ENCODE measurements at regions not wholly inside any gene's neighbourhood (a gene's known extent, or its start where the extent isn't known, plus 50 kb on each side); places are given as distances from the start of the nearest gene placed in this dataset.

- no peak for DNase-seq (ENCODE audit: low spot score)
Measured at GRCh38 chr15:62469874-62470688, 305.0 kb upstream of the C2CD4B start.

DNA sequence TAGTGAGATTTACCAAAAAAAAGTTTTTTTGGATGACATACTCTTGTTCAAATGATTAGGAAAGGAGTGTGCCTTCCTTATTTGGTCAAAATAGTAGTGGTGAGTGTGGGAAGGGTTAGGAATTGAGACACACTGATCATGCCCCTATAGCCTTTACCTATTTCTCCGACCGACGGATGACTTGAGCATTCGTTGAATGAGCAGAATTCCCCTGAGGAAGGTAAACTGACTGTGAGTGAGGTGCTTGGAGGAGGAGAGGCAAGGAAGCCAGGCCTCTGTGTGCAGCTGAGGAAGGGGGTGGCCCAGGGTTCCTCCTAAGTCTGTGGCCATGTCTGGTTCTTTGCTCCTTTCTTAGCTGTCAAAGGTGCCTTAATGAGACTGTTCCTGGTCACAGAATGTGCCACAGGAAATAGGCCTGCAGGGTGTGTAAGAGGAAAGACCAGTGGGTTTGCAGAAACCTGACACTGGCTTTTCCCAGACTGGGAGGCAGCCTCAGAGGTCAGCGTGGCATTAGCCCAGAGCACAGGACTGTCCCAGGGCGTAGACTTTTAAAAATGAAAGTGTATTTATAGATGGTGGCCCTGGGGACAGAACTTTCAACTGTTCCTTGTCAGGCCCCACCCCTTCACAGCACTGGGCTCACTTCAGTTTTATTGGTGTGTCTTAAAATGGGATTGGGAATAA lies 307.7 kb upstream of the C2CD4B start:
- DNase-seq (ENCODE audit: low spot score) = no peak

DNA sequence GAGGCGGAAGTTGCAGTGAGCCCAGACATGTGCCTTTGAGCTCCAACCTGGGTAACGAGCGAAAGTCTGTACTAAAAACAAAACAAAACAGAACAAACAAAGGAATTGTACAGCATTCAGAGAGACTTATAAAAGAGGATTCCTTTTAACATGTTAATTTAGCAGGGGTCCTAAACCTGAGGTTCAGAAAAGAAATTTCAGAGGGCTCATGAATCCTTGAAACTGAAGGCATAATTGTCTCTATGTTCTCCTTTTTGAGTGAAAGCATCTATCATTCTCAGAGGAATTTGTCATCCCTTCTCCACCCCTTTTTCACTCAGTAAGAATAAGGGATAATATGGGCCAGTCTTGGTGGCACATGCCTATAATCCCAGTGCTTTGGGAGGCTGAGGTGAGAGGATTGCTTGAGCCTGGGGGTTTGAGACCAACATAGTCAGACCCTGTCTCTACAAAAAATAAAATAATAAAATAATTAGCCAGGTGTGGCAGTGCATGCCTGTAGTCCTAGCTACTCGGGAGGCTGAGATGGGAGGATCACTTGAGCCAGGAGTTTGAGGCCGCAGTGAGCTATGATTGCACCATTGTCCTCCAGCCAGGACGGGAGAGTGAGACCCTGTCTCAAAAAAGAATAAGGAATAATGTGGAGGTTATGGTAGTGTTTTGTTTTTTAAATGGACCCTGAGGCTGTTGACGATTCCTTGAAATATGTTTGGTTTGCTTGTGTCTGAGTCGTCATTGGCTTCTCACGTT lies 309.1 kb upstream of the C2CD4B start:
- DNase-seq (ENCODE audit: low spot score) = no peak

DNA sequence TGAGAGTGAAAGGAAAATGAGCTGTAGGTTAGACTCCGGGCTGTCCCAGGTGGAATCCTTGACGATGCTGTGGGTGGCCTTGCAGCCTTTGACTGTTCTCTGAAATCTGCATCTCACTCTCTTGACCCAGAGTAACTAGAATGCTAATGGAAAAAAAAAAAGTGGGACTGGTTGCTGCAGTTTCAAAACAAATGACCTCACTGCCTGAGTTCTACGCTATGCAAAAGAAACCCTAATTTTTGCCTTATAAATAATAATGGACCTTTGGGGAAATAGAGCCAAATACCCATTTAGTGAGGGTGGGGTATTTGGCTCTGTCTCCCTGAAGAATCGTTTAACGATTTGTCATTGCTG lies 309.7 kb upstream of the C2CD4B start:
- DNase-seq (ENCODE audit: low spot score) = no peak

DNA sequence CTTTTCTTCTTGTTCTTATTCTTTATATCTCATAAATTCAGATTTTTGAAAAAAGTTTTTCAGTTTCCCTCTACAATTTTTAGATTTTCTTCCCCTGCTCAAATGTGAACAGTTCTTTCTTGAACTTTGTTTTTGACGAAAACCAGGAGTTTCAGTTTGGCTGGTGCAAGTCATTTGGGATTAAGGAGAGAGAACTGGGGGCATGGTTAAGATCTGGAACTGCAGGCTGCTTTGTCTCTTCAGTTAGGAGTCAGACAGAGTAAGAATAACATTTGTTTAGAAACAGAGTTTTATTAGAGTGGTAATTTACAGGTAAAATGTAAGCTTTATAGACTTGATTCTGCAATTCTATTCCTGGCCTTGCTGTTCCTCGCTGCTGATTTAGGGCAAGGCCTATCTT lies 310.5 kb upstream of the C2CD4B start:
- no peak for DNase-seq (ENCODE audit: low spot score)

GRCh38 chr15:62476163-62476562 lies 311.1 kb upstream of the C2CD4B start:
- DNase-seq (ENCODE audit: low spot score) = no peak

DNA sequence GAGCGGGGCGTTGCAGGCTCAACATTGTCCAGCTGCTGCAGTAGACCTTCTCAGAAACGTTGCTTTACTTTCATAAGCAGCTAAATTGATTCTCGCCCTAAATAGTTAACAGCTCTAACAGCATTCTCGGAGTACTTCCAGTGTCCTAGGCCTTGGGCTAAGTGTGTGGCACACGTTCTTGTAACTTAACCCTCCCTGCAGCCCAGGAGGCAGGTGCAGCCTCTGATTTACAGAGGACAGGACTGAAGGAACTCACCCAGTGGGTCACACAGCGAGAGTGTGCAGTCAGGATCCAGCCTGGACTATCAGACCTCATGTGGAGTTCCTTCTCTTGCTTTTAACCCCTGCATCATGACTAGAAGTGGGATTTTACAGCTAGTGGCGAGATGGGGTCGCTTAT lies 312.8 kb upstream of the C2CD4B start:
- DNase-seq (ENCODE audit: low spot score) = no peak

DNA sequence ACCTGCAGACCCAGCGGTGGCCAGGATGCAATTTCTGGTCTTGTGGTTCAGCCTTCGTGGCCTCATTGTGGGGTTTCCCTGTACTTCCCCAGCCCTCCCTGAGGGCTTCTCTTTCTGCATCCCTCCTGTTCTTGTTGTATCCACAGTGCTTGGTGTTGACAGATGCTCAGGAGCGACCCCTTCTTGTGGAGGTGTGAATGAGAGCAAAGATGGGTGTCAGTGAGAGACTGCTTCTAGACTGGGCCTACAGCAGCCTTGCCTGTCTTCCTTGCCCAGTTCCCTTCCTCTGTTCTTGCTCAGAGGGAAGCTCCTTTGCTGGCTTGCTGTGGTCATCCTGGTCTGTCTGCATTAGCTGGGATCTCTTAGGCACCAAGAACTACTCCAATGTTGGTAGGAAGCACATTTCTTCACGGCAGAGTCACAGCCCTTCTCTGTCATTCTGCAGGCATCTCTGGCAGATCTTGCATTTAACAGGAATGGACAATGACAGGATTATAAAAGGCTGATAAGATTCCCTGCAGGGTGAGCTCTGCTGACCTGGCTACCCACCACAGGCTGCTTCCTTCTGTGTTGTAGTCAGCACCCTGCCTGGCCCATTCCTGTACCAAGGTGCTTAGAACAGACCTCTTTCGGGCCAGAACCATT lies 317.8 kb upstream of the C2CD4B start:
- no peak for DNase-seq (ENCODE audit: low spot score)

DNA sequence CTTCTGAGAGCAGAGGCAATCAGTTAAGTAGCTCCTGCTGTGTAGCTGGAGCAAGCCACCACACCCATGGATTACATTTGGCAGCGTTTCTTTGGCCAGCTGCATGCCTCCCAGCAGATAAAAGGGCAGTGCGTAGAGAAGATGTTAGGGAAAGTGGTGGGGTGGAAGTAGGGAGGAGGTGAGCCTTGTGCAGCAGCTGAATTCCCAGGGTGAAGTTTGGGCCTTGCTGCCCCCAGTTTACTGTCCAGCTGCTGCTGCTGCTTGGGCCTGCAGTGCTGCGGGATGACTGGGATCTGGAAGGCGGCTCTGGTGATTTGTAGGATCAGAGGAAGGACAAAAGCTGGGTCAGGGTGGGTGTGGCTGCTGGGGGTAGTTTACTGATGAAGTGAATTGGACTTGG lies 318.7 kb upstream of the C2CD4B start:
- DNase-seq (ENCODE audit: low spot score) = no peak

- DNase-seq (ENCODE audit: low spot score) = no peak
Measured at GRCh38 chr15:62485170-62485720, 320.2 kb upstream of the C2CD4B start.

GRCh38 chr15:62486041-62486440 lies 321.0 kb upstream of the C2CD4B start:
- DNase-seq (ENCODE audit: low spot score) = no peak

GRCh38 chr15:62488387-62488786 lies 323.3 kb upstream of the C2CD4B start:
- no peak for DNase-seq (ENCODE audit: low spot score)

DNA sequence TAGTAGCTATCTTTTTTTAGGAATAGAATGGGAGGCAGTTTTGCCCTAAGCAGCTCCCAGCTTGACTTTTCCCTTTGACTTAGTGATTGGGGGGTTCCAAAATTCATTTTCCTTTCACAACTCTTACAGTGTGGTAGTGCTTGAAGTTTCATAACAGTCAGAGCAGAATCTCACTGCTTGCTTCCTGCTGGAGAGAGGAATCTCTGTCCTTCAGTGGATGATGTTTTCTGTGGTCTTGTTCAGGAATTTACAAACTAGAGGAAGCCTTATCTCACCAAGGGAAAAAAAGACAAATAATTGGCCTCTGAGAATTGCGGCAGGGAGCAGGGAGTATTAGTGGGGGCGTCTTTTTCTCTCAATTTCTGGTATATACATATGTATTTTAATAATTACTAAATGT lies 326.6 kb upstream of the C2CD4B start:
- DNase-seq (ENCODE audit: low spot score) = no peak

DNA sequence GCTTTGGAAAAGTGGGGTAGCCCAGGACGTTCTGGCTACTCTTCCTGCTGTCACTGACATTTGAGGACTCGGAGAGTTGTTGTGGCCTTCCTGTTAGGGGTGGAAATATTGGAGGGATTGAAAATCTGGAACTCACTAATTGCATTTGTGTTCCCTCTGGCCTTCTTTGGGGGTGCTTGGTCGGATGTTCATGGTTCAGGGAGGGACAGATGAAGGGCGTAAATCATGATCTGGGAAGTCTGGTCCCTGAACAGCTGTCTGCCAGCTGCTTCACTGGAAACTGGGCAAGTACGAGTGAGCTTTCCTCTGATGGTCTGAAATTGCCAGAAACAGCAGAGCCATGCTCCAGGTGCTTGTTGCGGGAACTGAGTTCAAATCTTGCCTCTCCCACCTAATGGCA lies 327.8 kb upstream of the C2CD4B start:
- no peak for DNase-seq (ENCODE audit: low spot score)

DNA sequence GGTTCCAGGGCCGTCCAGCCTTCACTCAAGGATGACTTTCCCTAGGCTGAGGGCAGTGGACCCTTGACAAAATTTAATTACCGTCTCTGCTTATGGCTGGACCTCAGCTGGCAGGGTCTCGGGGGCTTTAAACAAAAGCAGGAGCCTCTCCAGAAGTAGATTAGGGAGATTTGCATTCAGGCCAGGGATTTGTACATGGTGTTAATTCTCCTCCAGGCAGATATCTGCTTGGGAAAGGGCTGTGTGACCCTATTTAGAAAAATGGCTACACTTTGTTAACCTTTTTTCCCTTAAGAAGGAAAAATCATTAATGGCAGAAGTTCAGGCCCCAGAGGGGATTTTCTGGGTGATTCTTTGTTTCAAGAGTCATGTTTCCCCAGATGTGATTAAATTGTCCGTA lies 329.1 kb upstream of the C2CD4B start:
- DNase-seq (ENCODE audit: low spot score) = no peak

DNA sequence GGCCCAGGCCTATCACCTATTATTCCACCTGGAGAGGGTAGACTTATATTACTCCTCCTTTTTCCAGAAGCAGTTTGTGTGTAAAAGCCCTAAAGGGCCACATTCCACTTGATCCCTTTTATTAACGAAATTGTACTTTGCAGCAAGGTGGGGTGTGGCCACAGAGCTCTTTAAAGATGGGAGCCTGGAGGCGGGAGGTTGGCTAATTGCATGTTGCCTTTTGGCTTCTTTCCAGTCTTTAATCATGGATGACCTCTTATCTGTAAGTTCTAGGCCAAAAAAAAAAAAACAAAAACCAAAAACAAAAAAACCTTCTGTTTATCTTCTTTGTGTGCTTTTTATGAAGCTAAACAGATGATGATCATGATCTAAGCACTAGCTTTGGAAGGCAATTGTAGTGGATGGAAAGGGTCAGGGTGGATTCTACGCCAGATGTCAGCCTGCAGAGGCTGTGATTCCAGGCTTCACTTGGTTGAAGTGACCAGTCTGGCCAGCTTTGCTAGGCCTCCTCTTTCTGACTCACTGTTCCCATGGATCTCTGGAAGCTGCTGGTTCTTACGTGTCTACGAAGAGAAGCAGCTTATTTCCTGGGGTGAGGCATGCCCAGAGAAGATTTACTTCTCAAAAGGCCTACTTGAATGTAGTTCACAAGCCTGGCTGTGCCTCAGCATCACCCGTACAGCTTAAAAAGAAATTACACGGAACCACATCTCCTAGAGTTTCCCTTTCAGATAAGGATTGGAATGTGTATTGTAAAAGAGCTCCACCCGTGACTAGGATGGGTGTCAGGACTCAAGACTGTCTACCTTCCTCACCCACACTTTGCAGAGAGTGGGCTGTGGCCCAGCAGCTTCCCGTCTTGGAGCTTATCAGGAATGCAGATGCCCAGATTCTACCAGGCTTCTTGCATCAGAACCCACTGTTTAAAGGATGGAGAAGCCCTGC lies 330.9 kb upstream of the C2CD4B start:
- DNase-seq (ENCODE audit: low spot score) = no peak

DNA sequence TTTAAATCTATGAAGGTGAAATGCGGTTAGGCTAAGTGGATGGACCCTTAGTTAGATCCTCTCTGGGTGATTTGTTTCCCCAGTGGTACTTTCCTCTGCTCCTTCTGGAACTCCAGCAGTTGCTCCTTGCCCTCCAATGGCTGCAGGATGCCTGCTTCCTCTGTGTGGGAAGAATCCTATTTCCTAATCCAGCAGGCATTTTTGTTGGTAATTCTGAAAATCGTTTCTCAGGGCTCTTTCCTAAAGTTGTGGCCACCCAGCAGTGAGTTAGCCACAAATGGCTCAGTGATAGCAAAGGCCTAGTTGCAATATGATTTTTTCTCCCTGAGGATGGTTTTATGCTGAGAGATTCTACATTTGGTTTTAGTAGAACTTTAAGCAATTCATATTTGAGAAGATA lies 332.3 kb upstream of the C2CD4B start:
- no peak for DNase-seq (ENCODE audit: low spot score)

DNA sequence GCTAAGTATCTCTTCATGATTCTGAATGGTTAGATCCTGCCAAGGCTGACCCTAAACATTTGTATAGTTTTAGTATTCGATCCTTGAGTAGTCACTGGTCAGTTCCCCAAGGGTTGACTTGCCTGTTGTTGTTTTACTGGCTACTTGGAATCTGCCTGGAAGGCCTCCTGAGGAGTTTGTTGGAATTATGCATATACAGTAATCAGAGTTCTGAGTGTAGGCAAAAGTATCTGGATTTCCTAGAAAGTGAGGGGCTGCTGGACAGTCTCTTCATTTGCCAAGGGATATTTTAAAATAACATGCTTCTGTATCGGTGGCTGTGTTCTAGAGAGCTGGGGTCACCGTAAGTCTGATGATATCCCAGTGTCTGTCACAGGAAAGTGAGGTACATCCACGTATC lies 333.2 kb upstream of the C2CD4B start:
- no peak for DNase-seq (ENCODE audit: low spot score)

- no peak for DNase-seq (ENCODE audit: low spot score)
Measured at GRCh38 chr15:62498712-62499111, 333.6 kb upstream of the C2CD4B start.

GRCh38 chr15:62500325-62500724 lies 335.2 kb upstream of the C2CD4B start:
- no peak for DNase-seq (ENCODE audit: low spot score)

- DNase-seq (ENCODE audit: low spot score) = no peak
Measured at GRCh38 chr15:62502451-62502850, 337.4 kb upstream of the C2CD4B start.

Data from COLO829 (cell line).